Hematopoietic multipotent progenitor cell treated with erythropoietin and hydrocortisone succinate and interleukin-3 and kit ligand, for 4 days (in vitro differentiated cells): ENCODE measurements at regions not wholly inside any gene's neighbourhood (a gene's known extent, or its start where the extent isn't known, plus 50 kb on each side); places are given as distances from the start of the nearest gene placed in this dataset.
A peak's percentile ranks its signal among the peaks of the same experiment; 100 is the strongest.
"Not testable (repeated sequence)": the region's sequence is repeated elsewhere in the genome, so short reads cannot be mapped to it uniquely, and the experiment has no call there.

Source experiments
- DNase-seq: peaks from one replicate; pipeline ENCODE4 v3.0.0-alpha.2; 2015

DNA sequence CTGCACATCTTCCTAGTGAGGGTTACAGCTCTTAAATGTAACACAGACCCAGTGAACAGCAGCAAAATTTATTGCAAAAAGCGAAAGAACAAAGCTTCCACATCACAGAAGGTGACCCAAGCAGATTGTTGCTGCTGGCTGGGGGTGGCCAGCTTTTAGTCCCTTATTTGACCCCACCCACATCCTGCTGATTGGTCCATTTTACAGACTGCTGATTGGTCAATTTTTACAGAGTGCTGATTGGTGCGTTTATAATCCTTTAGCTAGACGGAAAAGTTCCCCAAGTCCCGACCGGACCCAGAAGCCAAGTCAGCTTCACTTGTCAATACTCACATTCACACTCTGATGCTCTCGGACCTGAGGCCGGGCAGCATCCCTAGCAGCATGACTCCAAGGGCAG is 154.5 kb upstream of the ATP10A start:
- no peak for DNase-seq

DNA sequence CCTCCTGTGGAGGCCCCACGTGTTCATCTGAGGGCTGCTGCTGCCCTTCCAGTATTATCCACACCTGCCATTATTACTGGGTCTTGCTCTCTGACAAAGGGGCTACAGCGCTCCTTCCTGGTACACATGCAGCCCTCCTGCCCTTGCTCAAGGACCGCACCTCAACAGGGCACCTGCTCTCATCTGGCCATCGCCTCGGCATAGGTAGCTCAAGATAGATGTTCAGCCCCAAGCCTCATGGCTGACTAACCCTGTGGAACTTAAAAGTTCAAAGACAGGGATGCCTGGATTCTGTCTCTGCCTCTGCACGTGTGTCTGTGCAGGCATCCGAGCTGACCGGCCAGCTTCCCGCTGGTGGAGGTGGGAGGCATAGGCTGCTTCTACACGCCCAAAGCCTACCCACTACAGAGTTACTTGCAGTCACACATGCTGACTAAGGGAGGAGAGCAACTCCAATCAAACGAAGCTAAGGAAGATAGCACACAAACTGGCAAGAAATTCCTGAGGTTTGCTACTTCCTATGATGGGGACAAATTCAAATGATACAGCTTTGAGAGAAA is 152.5 kb upstream of the ATP10A start:
- no peak for DNase-seq

DNA sequence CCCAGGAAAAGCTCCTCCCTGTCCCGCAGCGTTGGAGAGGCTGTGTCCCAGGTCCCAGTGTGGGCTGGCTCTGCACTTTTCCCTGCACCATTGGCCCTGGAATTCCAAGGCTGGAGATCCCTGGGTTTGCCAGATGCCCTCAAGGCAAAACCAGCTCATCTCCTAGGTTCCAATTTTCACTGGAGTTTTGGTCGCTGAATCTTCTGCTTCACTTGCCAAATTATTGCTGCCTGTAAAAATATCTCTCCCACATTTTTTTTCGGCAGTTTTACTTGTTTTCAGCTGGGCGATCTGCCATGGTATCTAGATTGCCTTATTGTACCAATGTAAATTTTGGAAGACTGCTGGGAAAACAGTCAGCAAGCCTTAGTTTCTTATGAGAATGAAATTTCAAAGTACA is 150.9 kb upstream of the ATP10A start:
- DNase-seq, result no peak

DNA sequence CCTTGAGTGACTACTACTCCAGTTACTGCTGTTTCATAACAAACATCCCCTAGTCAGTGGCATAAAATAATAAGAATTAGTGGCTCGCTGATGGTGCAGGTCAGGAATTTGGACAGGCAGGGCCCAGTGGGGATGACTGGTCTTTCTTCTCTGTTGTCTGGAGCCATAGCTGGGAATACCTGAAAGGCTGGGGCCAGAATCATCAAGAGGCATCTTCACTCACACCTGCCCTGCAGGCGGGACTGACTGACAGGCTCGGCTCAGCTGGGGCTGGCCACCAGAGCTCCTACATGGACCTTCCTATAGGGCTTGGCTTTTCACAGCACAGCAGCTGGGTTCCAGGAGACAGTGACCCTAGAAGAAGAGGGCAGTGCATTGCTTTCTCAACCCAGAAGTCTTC is 148.8 kb upstream of the ATP10A start:
- no peak for DNase-seq

DNA sequence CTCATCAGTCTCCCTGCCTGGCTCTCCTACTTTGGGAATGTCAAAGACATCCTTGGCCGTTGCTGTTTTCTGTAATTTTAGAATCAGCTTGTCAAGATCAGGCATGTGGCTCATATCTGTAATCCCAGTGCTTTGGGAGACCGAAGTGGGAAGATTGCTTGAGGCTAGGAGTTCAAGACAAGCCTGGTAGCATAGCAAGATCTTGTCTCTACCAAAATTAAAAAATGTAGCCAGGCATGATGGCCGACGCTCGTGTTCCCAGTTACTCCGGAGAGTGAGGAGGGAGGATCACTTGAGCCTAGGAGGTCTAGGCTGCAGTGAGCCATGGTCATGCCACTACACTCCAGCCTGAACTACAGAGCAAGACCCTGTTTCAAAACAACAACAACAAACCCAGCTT is 144.0 kb upstream of the ATP10A start:
- DNase-seq, result no peak

DNA sequence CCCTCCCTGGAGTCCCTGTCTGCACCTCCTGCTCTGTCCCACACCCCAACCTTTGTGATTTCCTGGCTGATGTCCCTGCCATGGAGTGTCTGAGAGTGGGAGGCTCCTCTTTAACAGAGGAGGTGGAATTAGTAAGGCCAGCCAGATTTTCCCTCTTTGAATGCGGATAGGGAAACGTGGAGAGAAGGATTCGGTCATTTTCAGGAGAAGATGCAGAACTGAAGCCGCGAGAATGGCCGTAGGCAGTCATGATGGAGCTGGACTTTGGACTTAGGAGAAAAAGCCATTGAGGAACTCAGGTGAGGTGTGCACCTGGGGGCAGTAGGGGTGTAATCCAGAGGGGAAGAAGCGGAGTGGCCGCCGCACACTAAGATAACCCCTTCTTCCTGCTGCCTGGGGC is 138.1 kb upstream of the ATP10A start:
- no peak for DNase-seq

DNA sequence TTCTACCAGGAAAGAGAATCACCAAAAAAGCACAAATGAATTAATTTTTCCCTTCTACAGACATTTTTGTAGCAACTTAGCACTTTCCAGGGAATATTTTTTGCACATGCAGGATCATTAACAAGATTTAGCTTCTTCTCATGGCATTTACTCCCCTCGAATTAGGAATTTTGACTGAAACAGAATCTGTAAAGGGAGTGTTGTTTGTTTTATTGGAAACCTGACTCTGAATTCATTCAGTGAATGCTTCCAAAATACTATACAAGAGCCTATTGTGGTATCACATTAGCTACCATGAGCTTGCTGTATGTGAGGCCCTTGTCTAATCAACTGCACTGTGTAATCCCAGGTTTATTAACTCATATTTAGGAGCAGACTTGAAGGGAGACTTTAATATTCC is 130.4 kb upstream of the ATP10A start:
- DNase-seq, result no peak

DNA sequence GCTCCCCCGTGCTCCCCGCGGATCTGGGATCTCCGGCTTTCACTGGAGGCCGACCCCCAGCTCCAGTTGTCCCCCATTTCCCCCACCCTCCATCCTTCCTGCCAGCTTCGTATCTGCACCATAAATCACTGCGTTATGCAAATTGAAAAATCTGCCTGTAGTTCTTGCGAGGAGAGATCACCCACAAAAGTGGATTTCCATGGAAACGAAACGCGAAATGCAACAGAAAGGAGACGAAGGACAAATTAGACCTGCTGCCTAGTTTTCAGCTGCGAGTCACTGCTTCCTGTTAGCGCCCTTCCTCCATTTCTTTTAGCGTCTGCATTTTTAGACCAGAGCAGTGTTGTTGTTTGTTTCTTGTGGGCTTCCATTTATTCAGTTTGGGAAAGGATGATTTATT is 127.1 kb upstream of the ATP10A start:
- no peak for DNase-seq

DNA sequence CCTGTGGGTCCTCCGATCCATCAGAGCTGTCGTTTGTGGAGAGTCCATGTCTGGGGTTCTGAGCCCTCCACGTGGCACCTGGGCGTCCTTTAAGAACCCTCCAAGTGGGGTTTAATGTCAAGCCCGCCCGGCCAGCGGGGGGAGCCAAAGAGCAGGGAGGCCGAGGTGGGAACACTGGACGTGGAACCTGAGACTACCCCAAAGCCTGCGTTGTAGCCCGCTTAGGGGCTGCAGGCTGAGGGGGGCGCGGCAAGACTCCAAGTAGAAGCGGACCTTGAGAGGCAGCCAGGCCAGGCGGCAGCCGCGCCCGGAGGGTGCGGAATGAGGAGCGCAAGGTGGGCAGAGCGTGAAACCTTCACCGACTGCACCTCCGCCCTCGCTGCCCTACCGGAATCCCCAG is 126.2 kb upstream of the ATP10A start:
- peak; percentile 29 for DNase-seq

DNA sequence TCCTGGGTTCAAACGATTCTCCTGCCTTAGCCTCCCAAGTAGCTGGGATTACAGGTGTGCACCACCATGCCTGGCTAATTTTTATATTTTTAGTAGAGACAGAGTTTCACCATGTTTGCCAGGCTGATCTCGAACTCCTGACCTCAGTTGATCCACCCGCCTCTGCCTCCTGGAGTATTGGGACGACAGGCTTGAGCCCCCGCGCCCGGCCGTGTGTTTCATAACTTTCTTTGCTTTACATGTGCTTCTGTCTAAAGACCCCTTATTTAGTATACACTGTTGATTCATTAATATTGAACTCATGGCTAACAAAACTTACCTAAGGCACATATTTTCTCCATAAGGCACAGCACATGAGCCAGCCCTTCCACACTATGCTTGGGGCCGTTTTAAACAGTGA is 125.6 kb upstream of the ATP10A start:
- DNase-seq, result not testable (repeated sequence)

DNA sequence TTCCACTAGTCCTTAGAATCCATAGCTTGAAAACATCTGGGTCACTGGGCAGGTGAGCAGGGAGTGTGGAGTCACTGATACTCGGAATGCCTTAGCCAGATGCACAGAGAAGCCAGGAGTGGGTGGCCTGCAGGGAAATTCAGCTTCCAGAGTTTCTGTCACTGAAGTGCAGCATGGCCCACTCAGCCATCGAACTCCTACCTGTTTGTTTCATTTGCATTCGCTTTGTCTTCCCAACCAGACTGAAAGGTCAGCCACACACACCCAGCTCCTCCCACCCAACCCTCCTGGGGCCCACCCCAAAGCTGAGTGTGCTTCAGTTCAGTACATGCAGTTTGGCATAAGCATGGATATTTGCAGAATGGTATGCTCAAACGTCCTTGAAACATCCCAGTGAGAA is 124.5 kb upstream of the ATP10A start:
- no peak for DNase-seq

DNA sequence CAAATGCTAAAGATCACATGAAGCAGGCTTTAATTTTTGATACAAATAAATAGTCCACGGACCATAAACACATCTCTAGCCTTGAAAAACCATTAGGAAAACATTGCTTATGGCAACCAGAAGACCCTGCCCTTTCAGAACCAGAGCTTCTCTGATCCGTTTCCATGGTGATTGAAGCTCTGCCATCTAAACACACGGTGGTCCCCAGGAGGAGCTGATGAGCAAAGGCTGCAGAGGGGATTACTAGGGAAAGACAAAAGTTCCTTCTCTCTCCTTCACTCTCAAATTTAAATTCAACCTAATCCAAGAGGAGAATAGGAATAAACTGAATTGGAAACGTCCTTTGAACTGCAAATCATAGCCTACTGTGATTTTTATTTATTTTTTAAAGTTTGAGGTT is 122.0 kb upstream of the ATP10A start:
- DNase-seq, result no peak

DNA sequence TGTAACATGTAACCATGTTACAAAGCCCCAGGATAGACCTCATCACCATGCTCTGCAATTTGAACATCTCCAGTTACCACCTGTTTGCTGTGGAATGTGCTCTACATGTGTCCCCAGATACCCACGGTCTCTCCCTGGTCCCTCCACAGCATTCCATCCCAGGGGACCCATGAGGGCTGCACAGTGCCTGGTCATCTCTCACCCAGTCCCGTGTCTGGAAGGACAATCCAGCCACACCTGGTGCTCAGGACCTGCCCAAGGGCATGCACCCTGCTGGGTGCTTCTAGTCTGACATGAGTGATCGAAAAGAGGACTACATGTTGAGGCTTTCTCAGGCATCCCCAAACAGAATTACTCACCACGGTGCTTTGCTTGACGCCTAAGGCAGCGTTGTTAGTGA is 119.6 kb upstream of the ATP10A start:
- DNase-seq, result no peak

DNA sequence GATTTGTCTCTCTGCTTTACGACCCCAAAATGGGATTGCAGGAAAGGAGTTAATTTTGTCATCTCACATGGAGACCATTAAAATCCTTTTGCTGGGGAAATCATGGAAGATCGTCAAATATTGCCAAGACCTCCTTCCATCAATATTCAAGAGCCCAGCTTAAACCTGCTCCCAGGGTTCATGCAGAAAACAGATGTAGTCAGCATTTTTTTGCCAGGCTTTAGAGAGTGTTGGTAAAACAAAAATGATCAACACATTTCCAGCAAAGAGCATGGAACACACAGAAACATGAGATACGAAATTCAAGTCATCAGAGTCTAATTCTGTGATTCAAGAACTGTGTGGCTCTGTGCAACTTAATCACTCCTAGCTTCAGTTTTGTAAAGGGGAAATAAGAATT is 118.0 kb upstream of the ATP10A start:
- no peak for DNase-seq

DNA sequence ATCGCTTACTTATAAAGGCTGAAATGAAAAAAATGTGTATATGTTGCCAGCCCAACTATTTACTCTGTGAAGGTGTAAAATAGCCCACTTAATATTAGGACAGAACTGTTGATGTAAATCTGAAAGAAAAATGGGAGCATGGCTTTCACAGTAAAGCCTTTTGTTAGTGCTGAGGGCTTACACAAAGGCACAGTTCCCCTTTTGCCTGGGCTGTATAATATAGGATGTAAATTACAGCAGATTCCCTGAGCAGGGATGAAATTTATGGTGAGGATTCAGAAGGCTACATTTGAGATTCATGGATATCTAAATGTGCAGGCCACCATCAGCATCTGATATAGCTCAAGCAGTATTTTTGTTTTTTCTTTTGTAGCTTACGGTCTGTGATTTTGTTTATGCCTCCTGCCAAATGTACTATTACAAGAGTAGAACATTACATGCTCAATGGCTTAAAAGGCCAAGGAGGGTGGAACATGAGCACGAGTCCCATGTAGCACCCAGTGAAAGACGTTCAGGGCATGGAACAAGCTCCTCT is 109.1 kb upstream of the ATP10A start:
- DNase-seq, result no peak

DNA sequence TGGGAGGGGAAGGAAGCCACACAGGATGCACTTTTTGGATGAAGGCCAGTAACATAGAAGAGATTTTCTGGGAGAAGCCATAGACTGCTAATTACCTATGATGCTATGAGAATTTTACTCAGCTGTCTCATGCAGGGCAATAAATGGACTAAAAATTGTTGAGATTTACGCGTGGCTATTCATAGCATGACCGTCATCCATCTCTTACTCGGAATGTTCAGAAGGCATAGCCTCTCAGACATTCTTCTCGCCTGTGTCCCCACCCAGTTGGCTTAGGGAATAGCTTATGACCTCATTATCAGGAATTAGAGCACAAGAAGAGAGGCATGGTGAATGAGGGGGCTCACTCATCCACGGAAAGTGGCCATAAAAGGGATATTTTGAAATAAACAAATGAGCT is 107.9 kb upstream of the ATP10A start:
- no peak for DNase-seq

DNA sequence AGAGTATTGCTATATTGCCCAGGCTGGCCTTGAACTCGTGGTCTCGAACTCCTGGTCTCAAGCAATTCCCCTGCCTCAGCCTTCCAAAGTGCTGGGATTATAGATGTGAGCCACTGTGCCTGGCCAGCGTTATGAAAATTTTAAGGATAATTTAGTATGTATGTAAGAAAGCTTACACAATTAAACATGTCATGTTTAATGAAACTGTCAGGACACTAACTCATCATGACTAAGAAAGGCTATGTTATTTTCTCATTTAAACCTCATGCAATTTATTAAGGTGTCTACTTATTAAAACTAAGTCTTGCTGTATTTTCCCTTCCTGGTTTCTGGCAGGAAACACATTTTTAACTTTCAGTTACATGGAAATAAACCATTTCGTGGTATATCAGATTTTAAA is 106.8 kb upstream of the ATP10A start:
- no peak for DNase-seq

DNA sequence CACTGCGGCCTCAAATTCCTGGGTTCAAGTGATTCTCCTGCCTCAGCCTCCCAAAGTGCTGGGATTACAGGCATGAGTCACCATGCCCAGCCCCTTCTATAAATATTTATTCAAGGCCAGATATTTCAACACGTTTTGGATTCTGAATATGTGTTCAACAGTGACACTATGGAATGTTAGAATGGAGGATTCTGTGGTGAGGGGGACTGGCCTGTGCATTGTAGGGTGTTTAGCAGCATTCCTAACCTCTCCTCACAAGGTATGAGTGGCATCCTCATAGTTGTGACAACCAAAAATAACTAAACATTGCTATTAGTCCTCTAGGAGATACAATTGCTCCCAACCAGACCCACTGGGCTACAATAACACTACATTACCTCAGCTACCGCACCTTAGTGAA is 104.0 kb upstream of the ATP10A start:
- DNase-seq, result no peak

DNA sequence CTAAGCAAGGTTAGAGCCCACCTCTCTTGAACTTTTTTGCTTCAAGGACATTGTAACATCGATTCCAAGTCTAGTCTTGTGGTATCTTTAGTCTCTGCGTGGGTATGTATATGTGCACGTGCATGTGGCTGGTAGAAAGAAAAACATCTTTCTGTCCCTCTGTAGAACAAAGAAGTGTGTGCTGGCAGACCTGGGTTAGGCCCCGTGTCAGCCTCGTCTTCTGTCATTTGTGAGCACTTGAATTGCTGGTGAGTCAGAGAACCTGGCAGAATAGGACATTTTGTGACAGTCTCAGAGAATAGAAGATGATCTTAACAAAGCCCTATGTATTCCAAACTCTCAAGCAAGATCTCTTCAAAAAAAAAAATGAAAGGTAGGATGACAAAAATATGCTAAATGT is 102.2 kb upstream of the ATP10A start:
- DNase-seq, result no peak

DNA sequence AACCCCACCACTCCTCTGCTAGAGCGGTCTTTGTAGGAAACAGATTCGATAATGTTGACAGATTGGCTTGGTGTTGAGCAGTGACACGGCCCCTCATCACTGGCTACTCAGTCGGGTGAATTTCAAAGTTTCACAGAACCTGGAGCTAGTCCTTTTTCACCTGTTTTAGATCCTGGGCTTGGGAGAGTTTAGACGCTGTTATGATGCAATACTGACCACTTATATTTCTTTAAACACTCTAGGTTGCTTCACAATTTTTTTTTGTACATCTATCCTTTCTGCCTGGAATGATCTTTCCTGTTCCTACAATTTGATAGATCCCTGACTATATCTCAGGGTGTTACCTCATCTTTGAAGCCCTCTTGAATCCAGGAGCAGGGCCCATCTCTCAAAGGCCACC is 97.1 kb upstream of the ATP10A start:
- no peak for DNase-seq

DNA sequence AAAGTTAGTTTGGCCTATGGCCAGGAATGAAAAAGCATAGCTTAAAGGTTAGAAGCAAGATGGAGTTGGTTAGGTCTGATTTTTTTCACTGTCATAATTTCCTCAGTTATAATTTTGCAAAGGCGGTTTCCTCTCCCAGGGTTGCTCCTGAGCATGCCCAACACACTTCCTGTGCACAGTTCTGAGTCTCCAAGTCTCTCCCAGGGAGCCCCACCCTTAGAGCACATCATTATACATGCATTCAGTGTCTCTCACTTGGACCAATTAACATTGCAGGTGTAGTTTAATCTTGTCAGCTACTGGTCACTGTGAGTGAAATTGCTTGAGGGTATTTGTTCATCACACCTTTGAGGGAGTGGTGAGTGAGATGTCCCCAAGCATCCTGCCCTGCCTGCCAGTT is 96.0 kb upstream of the ATP10A start:
- no peak for DNase-seq

DNA sequence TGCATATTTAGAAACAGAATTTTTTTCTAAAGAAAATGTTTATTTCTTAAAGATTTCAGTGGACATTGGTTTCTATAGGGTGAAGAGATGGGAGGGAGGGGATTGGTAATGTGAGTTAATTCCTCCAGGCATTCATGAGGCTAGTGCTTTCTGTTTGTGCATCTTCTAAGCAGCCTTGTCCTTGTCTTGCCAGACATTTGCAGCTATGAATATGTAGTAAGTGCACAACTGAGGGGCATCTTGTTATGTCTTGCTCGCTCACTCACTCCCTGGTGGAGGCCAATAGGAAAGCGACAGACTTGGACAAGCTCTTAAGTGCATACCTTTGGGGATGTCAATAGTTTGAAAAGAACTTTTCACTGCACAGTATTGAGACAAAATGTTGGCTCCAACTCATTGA is 92.5 kb upstream of the ATP10A start:
- DNase-seq, result no peak

DNA sequence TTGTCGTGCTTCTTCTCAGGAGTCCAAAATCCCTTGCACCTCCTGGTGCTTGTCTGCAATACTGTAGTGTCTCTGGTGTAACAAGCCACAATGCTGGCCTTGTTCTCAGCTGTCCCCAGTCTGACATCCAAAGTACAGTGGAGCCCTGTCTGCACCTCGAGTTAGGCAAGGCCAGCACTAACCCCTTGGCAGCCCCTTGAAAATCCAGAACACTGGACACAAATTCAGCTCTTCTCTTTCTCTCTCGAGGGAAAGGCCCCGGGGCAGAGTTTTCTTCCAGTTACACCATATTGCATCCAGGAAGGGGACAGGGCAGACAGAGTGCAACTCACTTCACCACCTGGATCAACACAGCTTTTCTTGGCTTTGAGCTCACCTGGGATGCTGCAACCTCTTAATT is 91.3 kb upstream of the ATP10A start:
- no peak for DNase-seq

DNA sequence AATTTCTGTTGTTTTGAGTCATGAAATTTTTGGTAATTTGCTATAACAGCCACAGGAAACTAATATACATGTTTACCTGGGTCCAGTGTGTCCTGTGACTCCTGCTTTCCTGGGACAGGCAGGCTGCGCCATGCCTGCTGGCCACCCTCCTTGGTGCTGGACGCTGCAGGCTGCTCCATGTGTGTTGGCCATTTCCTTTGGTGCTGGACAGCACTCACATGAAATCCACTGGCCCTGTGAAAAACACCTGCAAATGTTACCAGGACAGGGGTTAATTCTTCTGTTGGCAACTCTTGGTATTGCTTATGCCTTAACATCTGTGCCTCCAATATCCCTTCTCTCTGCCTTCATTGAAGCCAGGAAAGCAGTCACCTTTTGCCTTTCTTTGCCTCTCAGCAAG is 86.9 kb upstream of the ATP10A start:
- DNase-seq, result no peak
